MM.1S (cell line): ENCODE measurements at regions not wholly inside any gene's neighbourhood (a gene's known extent, or its start where the extent isn't known, plus 50 kb on each side); places are given as distances from the start of the nearest gene placed in this dataset.

Experiments used
- DNase-seq: peaks from one replicate; pipeline ENCODE4 v3.0.0-alpha.2; 2015
- H2AFZ ChIP-seq: fragments of 300-600 bp; sonication (generic); 2 replicates; pipeline ENCODE4 v1.6.0; 2016; ENCODE audit warnings: antibody characterized with exemption, low read length
- H3F3A ChIP-seq: fragments of 300-600 bp; sonication (generic); 2 replicates; pipeline ENCODE4 v1.6.1; 2016; ENCODE audit warnings: mild to moderate bottlenecking, antibody characterized with exemption, low read length, moderate library complexity, mixed read lengths; ENCODE audit not compliant: insufficient read depth
- H3K27ac ChIP-seq: fragments of 300-600 bp; sonication (generic); 2 replicates; pipeline ENCODE4 v1.5.1; 2016; ENCODE audit warnings: mild to moderate bottlenecking, low read length
- H3K27me3 ChIP-seq: fragments of 300-600 bp; sonication (generic); replicated peaks from 2 replicates; pipeline ENCODE4 v1.6.0; 2016; ENCODE audit warnings: low read length; ENCODE audit not compliant: insufficient read depth
- H3K36me3 ChIP-seq: fragments of 300-600 bp; sonication (generic); replicated peaks from 2 replicates; pipeline ENCODE4 v1.6.1; 2016; ENCODE audit warnings: mild to moderate bottlenecking, low read length, mixed read lengths; ENCODE audit not compliant: insufficient read depth
- H3K4me1 ChIP-seq: fragments of 300-600 bp; sonication (generic); 2 replicates; pipeline ENCODE4 v1.6.1; 2016; ENCODE audit warnings: low read length, mixed read lengths
- H3K4me2 ChIP-seq: fragments of 300-600 bp; sonication (generic); 2 replicates; pipeline ENCODE4 v1.6.0; 2016; ENCODE audit warnings: low read depth, low read length
- H3K4me3 ChIP-seq: fragments of 300-600 bp; sonication (generic); 2 replicates; pipeline ENCODE4 v1.5.1; 2016; ENCODE audit warnings: low read length, mixed read lengths
- H3K79me2 ChIP-seq: fragments of 300-600 bp; sonication (generic); 2 replicates; pipeline ENCODE4 v1.6.1; 2016; ENCODE audit warnings: mixed run types, low read length, mixed read lengths
- H3K9ac ChIP-seq: fragments of 300-600 bp; sonication (generic); 2 replicates; pipeline ENCODE4 v1.6.1; 2016; ENCODE audit warnings: low read length, mixed read lengths
- H3K9me2 ChIP-seq: fragments of 300-600 bp; sonication (generic); replicated peaks from 2 replicates; pipeline ENCODE4 v1.6.1; 2016; ENCODE audit warnings: mild to moderate bottlenecking, low read length, mixed read lengths; ENCODE audit not compliant: insufficient read depth
- H3K9me3 ChIP-seq: fragments of 300-600 bp; sonication (generic); replicated peaks from 2 replicates; pipeline ENCODE4 v1.6.1; 2016; ENCODE audit warnings: mild to moderate bottlenecking, low read length, mixed read lengths; ENCODE audit not compliant: insufficient read depth
- H4K20me1 ChIP-seq: fragments of 300-600 bp; sonication (generic); 2 replicates; pipeline ENCODE4 v1.6.1; 2016; ENCODE audit warnings: mild to moderate bottlenecking, low read length, moderate library complexity, mixed read lengths; ENCODE audit not compliant: insufficient read depth
- EZH2 ChIP-seq: fragments of 300-600 bp; sonication (generic); optimal IDR thresholded peaks from 2 replicates; pipeline ENCODE3; 2017; ENCODE audit warnings: low read depth, mild to moderate bottlenecking, antibody characterized with exemption, low read length, mixed read lengths
- EZH2phosphoT487 ChIP-seq: fragments of 300-600 bp; sonication (generic); IDR thresholded peaks from 2 replicates; pipeline ENCODE4 v1.6.1; 2018; ENCODE audit warnings: antibody characterized with exemption, low read length
- TF ChIP-seq, protein P1 (sequence below): fragments of 300-600 bp; sonication (generic); IDR thresholded peaks from 2 replicates; pipeline ENCODE4 v1.5.1; 2016; ENCODE audit warnings: antibody characterized with exemption, low read length, mixed read lengths

GRCh38 chrX:69313617-69314290, 148.5 kb upstream of the PJA1 start:
- Histone ChIP-seq H3K4me3 (no peak overlapping the region), H3K27ac (no peak overlapping the region), H3K9ac (no peak overlapping the region), H3K27me3 (no peaks in the 10 kb centered on the region), H3K9me2 (no peaks in the 10 kb centered on the region), H3K4me1 (no peaks in the 10 kb centered on the region), H2AFZ (no peak overlapping the region), H4K20me1 (no peaks in the 10 kb centered on the region), H3K9me3 (no peaks in the 10 kb centered on the region), H3K79me2 (no peaks in the 10 kb centered on the region), H3F3A (no peaks in the 10 kb centered on the region), H3K4me2 (no peak overlapping the region), H3K36me3 (no peaks in the 10 kb centered on the region)
- TF ChIP-seq, protein P1, sequence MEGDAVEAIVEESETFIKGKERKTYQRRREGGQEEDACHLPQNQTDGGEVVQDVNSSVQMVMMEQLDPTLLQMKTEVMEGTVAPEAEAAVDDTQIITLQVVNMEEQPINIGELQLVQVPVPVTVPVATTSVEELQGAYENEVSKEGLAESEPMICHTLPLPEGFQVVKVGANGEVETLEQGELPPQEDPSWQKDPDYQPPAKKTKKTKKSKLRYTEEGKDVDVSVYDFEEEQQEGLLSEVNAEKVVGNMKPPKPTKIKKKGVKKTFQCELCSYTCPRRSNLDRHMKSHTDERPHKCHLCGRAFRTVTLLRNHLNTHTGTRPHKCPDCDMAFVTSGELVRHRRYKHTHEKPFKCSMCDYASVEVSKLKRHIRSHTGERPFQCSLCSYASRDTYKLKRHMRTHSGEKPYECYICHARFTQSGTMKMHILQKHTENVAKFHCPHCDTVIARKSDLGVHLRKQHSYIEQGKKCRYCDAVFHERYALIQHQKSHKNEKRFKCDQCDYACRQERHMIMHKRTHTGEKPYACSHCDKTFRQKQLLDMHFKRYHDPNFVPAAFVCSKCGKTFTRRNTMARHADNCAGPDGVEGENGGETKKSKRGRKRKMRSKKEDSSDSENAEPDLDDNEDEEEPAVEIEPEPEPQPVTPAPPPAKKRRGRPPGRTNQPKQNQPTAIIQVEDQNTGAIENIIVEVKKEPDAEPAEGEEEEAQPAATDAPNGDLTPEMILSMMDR = no peak
- TF ChIP-seq EZH2phosphoT487 = no peak
- no peak for TF ChIP-seq EZH2
- no peak for DNase-seq

DNA sequence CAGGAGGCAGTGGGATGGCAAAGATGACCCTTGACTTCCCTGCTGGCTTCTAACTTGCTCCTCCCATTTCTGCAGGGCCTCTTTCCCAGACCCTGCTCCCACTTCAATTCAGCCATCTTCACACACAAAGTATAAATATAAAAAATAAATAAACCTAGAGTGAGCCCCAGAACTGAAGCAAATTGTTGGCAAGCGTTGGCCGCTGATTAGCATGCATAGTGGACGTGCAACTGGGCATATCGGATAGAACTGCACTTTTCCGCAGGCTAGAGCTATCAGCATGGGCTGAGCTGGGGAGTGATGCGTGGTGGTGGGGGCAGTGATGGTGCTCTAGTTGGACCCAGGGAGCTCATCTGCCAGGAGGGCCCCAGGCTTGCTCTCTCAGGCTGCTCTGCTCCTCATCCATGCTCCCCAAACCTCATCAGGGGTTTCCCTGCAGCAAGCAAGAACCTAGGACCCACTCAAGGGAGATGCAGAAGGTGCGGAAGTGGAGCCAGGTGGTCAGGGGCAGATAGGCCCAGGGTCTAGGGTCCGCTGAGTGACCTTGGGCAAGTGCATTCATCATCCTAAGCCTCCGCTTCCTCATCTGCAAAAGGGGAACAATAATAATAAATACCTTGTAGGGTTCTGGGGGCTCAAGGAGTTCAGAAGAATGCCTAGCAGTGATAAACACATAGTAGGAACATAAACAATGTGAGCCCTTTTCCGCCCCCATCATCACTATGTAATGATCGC, 146.8 kb upstream of the PJA1 start:
- H3K27me3 ChIP-seq = no peaks in the 10 kb centered on the region
- no peak overlapping the region for H3K4me2 ChIP-seq
- H3K4me1 ChIP-seq = no peaks in the 10 kb centered on the region
- no peak overlapping the region for H3K4me3 ChIP-seq
- no peaks in the 10 kb centered on the region for H3K9me2 ChIP-seq
- no peaks in the 10 kb centered on the region for H4K20me1 ChIP-seq
- H3K9me3 ChIP-seq = no peaks in the 10 kb centered on the region
- no peak overlapping the region for H3K9ac ChIP-seq
- H2AFZ ChIP-seq = no peak overlapping the region
- H3K36me3 ChIP-seq = no peaks in the 10 kb centered on the region
- no peak for DNase-seq
- no peak overlapping the region for H3K27ac ChIP-seq
- no peaks in the 10 kb centered on the region for H3F3A ChIP-seq
- no peaks in the 10 kb centered on the region for H3K79me2 ChIP-seq
- TF ChIP-seq EZH2 (no peak), EZH2phosphoT487 (no peak)
- TF ChIP-seq, protein P1 = no peak

- Histone ChIP-seq H3K27me3 (no peaks in the 10 kb centered on the region), H3K4me3 (no peak overlapping the region), H3K4me2 (no peak overlapping the region), H3K9ac (no peak overlapping the region), H3K4me1 (no peaks in the 10 kb centered on the region), H3K9me3 (no peaks in the 10 kb centered on the region), H4K20me1 (no peaks in the 10 kb centered on the region), H3K9me2 (no peaks in the 10 kb centered on the region), H3K36me3 (no peaks in the 10 kb centered on the region), H3F3A (no peaks in the 10 kb centered on the region), H3K27ac (no peak overlapping the region), H3K79me2 (no peaks in the 10 kb centered on the region), H2AFZ (no peak overlapping the region)
- no peak for TF ChIP-seq EZH2phosphoT487
- TF ChIP-seq EZH2 = no peak
- TF ChIP-seq, protein P1 = no peak
- DNase-seq = no peak
Observed at GRCh38 chrX:69309074-69309792, 144.0 kb upstream of the PJA1 start.
